SK-N-SH (cell line): ENCODE measurements at regions not wholly inside any gene's neighbourhood (a gene's known extent, or its start where the extent isn't known, plus 50 kb on each side); places are given as distances from the start of the nearest gene placed in this dataset.

ENCODE experiments used
- CTCF ChIA-PET: fragments of 300-600, 350-600 bp; formaldehyde crosslinking; extraction: SDS; loops from one replicate; lab custom pipeline; 2021; lab: Yijun Ruan, JAX
- POLR2A ChIA-PET: fragments of 350-600 bp; sonication (Branson Sonifier 250); formaldehyde crosslinking; extraction: SDS; loops from one replicate; lab custom pipeline; 2020; ENCODE audit warnings: antibody characterized with exemption, inconsistent platforms; lab: Yijun Ruan, JAX
- DNase-seq: peaks from one replicate; pipeline ENCODE4 v3.0.0; 2012
- H2AFZ ChIP-seq: fragments of 200-600 bp; sonication (generic); 2 replicates; pipeline ENCODE4 v1.8.1; 2016; ENCODE audit warnings: antibody characterized with exemption, mild to moderate bottlenecking, low read depth
- H3F3A ChIP-seq: fragments of 200-600 bp; sonication (generic); replicated peaks from 2 replicates; pipeline ENCODE3; 2016; ENCODE audit warnings: antibody characterized with exemption, mild to moderate bottlenecking; ENCODE audit not compliant: insufficient read depth
- H3K27ac ChIP-seq, 2 experiments: fragments of 200-500 bp in 1 of 2; fragments of 200-600 bp in 1 of 2; sonication (Bioruptor generic) in 1 of 2; sonication (generic), shearing (Covaris generic) in 1 of 2; 2 replicates each; pipeline versions ENCODE4 v1.5.1 to v1.6.1; 2014 to 2016; ENCODE audit warnings: low read depth in 2 of 2, inconsistent platforms in 1 of 2, low read length in 1 of 2, mild to moderate bottlenecking in 1 of 2, mixed read lengths in 1 of 2
- H3K27me3 ChIP-seq: fragments of 200-600 bp; sonication (generic), shearing (Covaris generic); 2 replicates; pipeline ENCODE4 v1.6.1; 2016; ENCODE audit warnings: mixed run types; ENCODE audit not compliant: insufficient read depth
- H3K36me3 ChIP-seq, 2 experiments: fragments of 200-500 bp in 1 of 2; fragments of 200-600 bp in 1 of 2; sonication (Bioruptor generic) in 1 of 2; sonication (generic) in 1 of 2; replicated peaks in 1 of 2; 2 replicates each; pipeline versions ENCODE3 to v1.5.1; 2014 to 2016; ENCODE audit warnings: low read length in 1 of 2, mild to moderate bottlenecking in 1 of 2; ENCODE audit not compliant: insufficient read depth in 2 of 2, control insufficient read depth in 1 of 2
- H3K4me1 ChIP-seq, 2 experiments: fragments of 200-500 bp in 1 of 2; fragments of 200-600 bp in 1 of 2; sonication (Bioruptor generic) in 1 of 2; sonication (generic), shearing (Covaris generic) in 1 of 2; 2 replicates each; pipeline versions ENCODE4 v1.5.1 to v1.6.1; 2014 to 2016; ENCODE audit warnings: low read depth in 1 of 2, low read length in 1 of 2, mixed run types in 1 of 2; ENCODE audit not compliant: insufficient read depth in 2 of 2, control insufficient read depth in 1 of 2
- H3K4me2 ChIP-seq: fragments of 200-600 bp; sonication (generic), shearing (Covaris generic); 2 replicates; pipeline ENCODE4 v1.6.1; 2017; ENCODE audit warnings: mixed run types
- H3K4me3 ChIP-seq, 2 experiments: fragments of 200-500 bp in 1 of 2; fragments of 200-600 bp in 1 of 2; sonication (Bioruptor generic) in 1 of 2; sonication (generic), shearing (Covaris generic) in 1 of 2; 2 replicates each; pipeline versions ENCODE4 v1.5.1 to v1.8.1; 2014 to 2016; ENCODE audit warnings: low read depth in 2 of 2, inconsistent platforms in 1 of 2, low read length in 1 of 2, mild to moderate bottlenecking in 1 of 2, mixed read lengths in 1 of 2, moderate library complexity in 1 of 2
- H3K79me2 ChIP-seq: fragments of 200-600 bp; sonication (generic); 2 replicates; pipeline ENCODE4 v1.8.1; 2017; ENCODE audit warnings: mild to moderate bottlenecking; ENCODE audit not compliant: insufficient read depth
- H3K9ac ChIP-seq: fragments of 200-600 bp; sonication (generic); 2 replicates; pipeline ENCODE4 v1.6.1; 2017; ENCODE audit warnings: mixed run types
- H3K9me2 ChIP-seq: fragments of 200-600 bp; sonication (generic); 2 replicates; pipeline ENCODE4 v1.6.1; 2017; ENCODE audit warnings: mixed run types
- H3K9me3 ChIP-seq: fragments of 200-600 bp; sonication (generic); 2 replicates; pipeline ENCODE4 v1.6.1; 2017; ENCODE audit warnings: mixed run types, mild to moderate bottlenecking, moderate library complexity
- H4K20me1 ChIP-seq: fragments of 200-600 bp; sonication (generic); 2 replicates; pipeline ENCODE4 v1.6.1; 2017; ENCODE audit warnings: mild to moderate bottlenecking, mixed run types; ENCODE audit not compliant: insufficient read depth
- CTCF ChIP-seq: fragments of 200-600 bp; sonication (generic); IDR thresholded peaks from 2 replicates; pipeline ENCODE4 v1.6.1; 2017; ENCODE audit warnings: antibody characterized with exemption, mild to moderate bottlenecking, moderate library complexity
- IRF3 ChIP-seq: fragments of 150-350 bp; IDR thresholded peaks from 2 replicates; pipeline ENCODE4 v1.6.1; 2016; ENCODE audit warnings: mild to moderate bottlenecking, low read depth, low read length
- POLR2AphosphoS5 ChIP-seq: IDR thresholded peaks from 2 replicates; pipeline ENCODE4 v1.6.1; 2012; ENCODE audit warnings: low read depth, low read length
- RFX5 ChIP-seq: IDR thresholded peaks from 2 replicates; pipeline ENCODE4 v1.6.1; 2012; ENCODE audit warnings: mild to moderate bottlenecking, improper control_type of control experiment, low read length
- TEAD4 ChIP-seq: IDR thresholded peaks from 2 replicates; pipeline ENCODE4 v1.4.0; 2012; ENCODE audit warnings: mild to moderate bottlenecking, borderline replicate concordance; ENCODE audit not compliant: insufficient read depth
- USF1 ChIP-seq: IDR thresholded peaks from 2 replicates; pipeline ENCODE4 v1.4.0; 2012; ENCODE audit warnings: low read depth, borderline replicate concordance
- USF2 ChIP-seq: fragments of 150-350 bp; IDR thresholded peaks from 2 replicates; pipeline ENCODE4 v1.6.1; 2017; ENCODE audit warnings: antibody characterized with exemption, low read length, low read depth, borderline replicate concordance
- WGBS: methylation state at CpG from one replicate; pipeline ENCODE4 v1.1.6; 2017; ENCODE audit warnings: low lambda C conversion rate; 5-methylcytosine and 5-hydroxymethylcytosine counted together

- Histone ChIP-seq H3K79me2 (no peaks in the 10 kb centered on the region), H3K9me2 (no peaks in the 10 kb centered on the region), H3K27ac (no peak overlapping the region), H3K4me1 (no peaks in the 10 kb centered on the region; a peak in 1 of 4 replicates), H2AFZ (no peak overlapping the region), H3K9me3 (no peaks in the 10 kb centered on the region), H3K4me2 (no peak overlapping the region), H4K20me1 (no peaks in the 10 kb centered on the region), H3K36me3 (no peaks in the 10 kb centered on the region), H3K27me3 (0 out of 2 replicates have a peak, but pooled peaks cover 9% of the 10 kb centered on the region), H3K4me3 (no peak overlapping the region), H3F3A (no peaks in the 10 kb centered on the region), H3K9ac (no peak overlapping the region)
- ChIA-PET POLR2A (no interaction called here), CTCF (interaction anchor here (1.8 kb wide), 1 partner anchor 17 kb away, joined by 6 read pairs; no protein-coding TSS in a partner anchor)
- no peak for DNase-seq
- TF ChIP-seq USF1: no peak
- TF ChIP-seq USF2: no peak
- TF ChIP-seq CTCF: no peak
- 18% methylated on average over 5 of the region's 5 CpGs for WGBS
Measured at GRCh38 chrX:69369999-69370398, 134.1 kb upstream of the NALF2 start.

- no peak for DNase-seq
- Histone ChIP-seq H3K9ac (no peak overlapping the region), H3K79me2 (no peaks in the 10 kb centered on the region), H3K4me3 (no peak overlapping the region), H3K36me3 (no peaks in the 10 kb centered on the region), H3F3A (no peaks in the 10 kb centered on the region), H2AFZ (no peak overlapping the region)
- CTCF ChIA-PET: interaction anchor here (0.9 to 1.1 kb wide), 2 partner anchors 21 to 544 kb away, joined by 3 to 5 read pairs; no protein-coding TSS in a partner anchor
- no peak for TF ChIP-seq TEAD4
- TF ChIP-seq POLR2AphosphoS5: no peak
- TF ChIP-seq RFX5: no peak
- TF ChIP-seq IRF3: no peak
- TF ChIP-seq, all 33 proteins: peak for 0
- Histone ChIP-seq H3K4me2 (no peak overlapping the region), H3K27me3 (0 out of 2 replicates have a peak, but pooled peaks cover 9% of the 10 kb centered on the region), H3K9me3 (no peaks in the 10 kb centered on the region), H4K20me1 (no peaks in the 10 kb centered on the region), H3K4me1 (peaks cover 0 to 18% of the 10 kb centered on the region in 2 experiments; a peak in 1 of 4 replicates), H3K27ac (no peak overlapping the region), H3K9me2 (no peaks in the 10 kb centered on the region)
- 33% methylated on average over 2 of the region's 2 CpGs for WGBS
- POLR2A ChIA-PET: no interaction called here
Measured at GRCh38 chrX:69366183-69366582, 137.9 kb upstream of the NALF2 start.
